ENCODE measurements at regions not wholly inside any gene's neighbourhood (a gene's known extent, or its start where the extent isn't known, plus 50 kb on each side); places are given as distances from the start of the nearest gene placed in this dataset.
A peak's percentile ranks its signal among the peaks of the same experiment; 100 is the strongest.
"Not testable (repeated sequence)": the region's sequence is repeated elsewhere in the genome, so short reads cannot be mapped to it uniquely, and the experiment has no call there.

- no peak for TF ChIP-seq Cebpa-rat (IDR thresholded peaks at IDR 0.05)
- no peak overlapping the region for H3K4me3 ChIP-seq
These were observed 128.2 kb upstream of the UXS1 start for GRCh38 chr2:106322281-106322680.

GRCh38 chr2:106320439-106320838 is 126.3 kb upstream of the UXS1 start:
- H3K27me3 ChIP-seq, H3K9me3 ChIP-seq, H4K20me1 ChIP-seq, H3K27ac ChIP-seq, H3K9ac ChIP-seq, H3K4me3 ChIP-seq, H3K4me1 ChIP-seq, H3K36me3 ChIP-seq, H3K4me2 ChIP-seq: not testable (repeated sequence)

More at GRCh38 chr2:106322281-106322680, 128.2 kb upstream of the UXS1 start:
- no peaks in the 10 kb centered on the region for H3K36me3 ChIP-seq
- H3K27me3 ChIP-seq: no peaks in the 10 kb centered on the region
- H3K9me3 ChIP-seq: peaks cover 8% of the 10 kb centered on the region
- no peaks in the 10 kb centered on the region for H4K20me1 ChIP-seq
- no peak overlapping the region for H3K27ac ChIP-seq
- no peak overlapping the region for H3K9ac ChIP-seq
- no peak overlapping the region for H3K4me2 ChIP-seq
- H3K4me1 ChIP-seq: no peaks in the 10 kb centered on the region

- no peak for TF ChIP-seq Cebpa-rat (IDR thresholded peaks at IDR 0.05)
- Histone ChIP-seq H3K4me2 (no peak overlapping the region), H3K4me1 (no peaks in the 10 kb centered on the region), H3K9ac (no peak overlapping the region), H4K20me1 (no peaks in the 10 kb centered on the region), H3K27me3 (no peaks in the 10 kb centered on the region), H3K36me3 (no peaks in the 10 kb centered on the region), H3K9me3 (peaks cover 8% of the 10 kb centered on the region), H3K4me3 (no peak overlapping the region), H3K27ac (no peak overlapping the region)
These were observed 122.8 kb upstream of the UXS1 start for GRCh38 chr2:106316915-106317314.

GRCh38 chr2:106314444-106314843 is 120.3 kb upstream of the UXS1 start:
- Histone ChIP-seq H4K20me1 (no peaks in the 10 kb centered on the region), H3K9ac (no peak overlapping the region), H3K27ac (no peak overlapping the region), H3K4me2 (no peak overlapping the region), H3K9me3 (peaks cover 11% of the 10 kb centered on the region), H3K4me3 (no peak overlapping the region), H3K4me1 (no peaks in the 10 kb centered on the region), H3K36me3 (no peaks in the 10 kb centered on the region), H3K27me3 (no peaks in the 10 kb centered on the region)
- no peak for TF ChIP-seq Cebpa-rat (IDR thresholded peaks at IDR 0.05)

- H3K36me3 ChIP-seq: no peaks in the 10 kb centered on the region
- no peak overlapping the region for H3K9ac ChIP-seq
- H3K9me3 ChIP-seq: peaks cover 11% of the 10 kb centered on the region
- no peaks in the 10 kb centered on the region for H4K20me1 ChIP-seq
- H3K27me3 ChIP-seq: no peaks in the 10 kb centered on the region
- no peak for TF ChIP-seq Cebpa-rat (IDR thresholded peaks at IDR 0.05)
- no peak overlapping the region for H3K27ac ChIP-seq
- H3K4me2 ChIP-seq: no peak overlapping the region
- H3K4me1 ChIP-seq: no peaks in the 10 kb centered on the region
- no peak overlapping the region for H3K4me3 ChIP-seq
These were observed 116.9 kb upstream of the UXS1 start for GRCh38 chr2:106311041-106311370.

GRCh38 chr2:106307860-106308259 is 113.8 kb upstream of the UXS1 start:
- H3K4me3 ChIP-seq: no peak overlapping the region
- no peaks in the 10 kb centered on the region for H3K4me1 ChIP-seq
- H3K9me3 ChIP-seq: peaks cover 15% of the 10 kb centered on the region
- H3K27me3 ChIP-seq: no peaks in the 10 kb centered on the region
- no peaks in the 10 kb centered on the region for H3K36me3 ChIP-seq
- H3K9ac ChIP-seq: no peak overlapping the region
- H3K27ac ChIP-seq: no peak overlapping the region
- TF ChIP-seq Cebpa-rat (IDR thresholded peaks at IDR 0.05): no peak
- no peaks in the 10 kb centered on the region for H4K20me1 ChIP-seq
- no peak overlapping the region for H3K4me2 ChIP-seq

GRCh38 chr2:106306387-106306786 is 112.3 kb upstream of the UXS1 start:
- no peak overlapping the region for H3K4me3 ChIP-seq
- no peak overlapping the region for H3K27ac ChIP-seq
- peaks cover 15% of the 10 kb centered on the region for H3K9me3 ChIP-seq
- H3K27me3 ChIP-seq: no peaks in the 10 kb centered on the region
- no peak overlapping the region for H3K9ac ChIP-seq
- H4K20me1 ChIP-seq: no peaks in the 10 kb centered on the region
- H3K36me3 ChIP-seq: no peaks in the 10 kb centered on the region
- TF ChIP-seq Cebpa-rat (IDR thresholded peaks at IDR 0.05): no peak
- no peak overlapping the region for H3K4me2 ChIP-seq
- H3K4me1 ChIP-seq: no peaks in the 10 kb centered on the region

GRCh38 chr2:106304612-106305184 is 110.6 kb upstream of the UXS1 start:
- H3K36me3 ChIP-seq: no peaks in the 10 kb centered on the region
- H3K4me3 ChIP-seq: no peak overlapping the region
- H3K4me1 ChIP-seq: no peaks in the 10 kb centered on the region
- H4K20me1 ChIP-seq: no peaks in the 10 kb centered on the region
- 0 out of 2 replicates have a peak, but pooled peaks cover 4% of the 10 kb centered on the region for H3K9me3 ChIP-seq
- no peaks in the 10 kb centered on the region for H3K27me3 ChIP-seq
- H3K4me2 ChIP-seq: no peak overlapping the region
- no peak overlapping the region for H3K27ac ChIP-seq
- no peak overlapping the region for H3K9ac ChIP-seq
- TF ChIP-seq Cebpa-rat (IDR thresholded peaks at IDR 0.05): no peak

GRCh38 chr2:106299696-106300095 is 105.6 kb upstream of the UXS1 start:
- Histone ChIP-seq H3K27me3 (no peaks in the 10 kb centered on the region), H3K4me1 (peaks cover 12% of the 10 kb centered on the region), H3K4me2 (no peak overlapping the region), H3K36me3 (no peaks in the 10 kb centered on the region), H4K20me1 (no peaks in the 10 kb centered on the region), H3K9me3 (0 out of 2 replicates have a peak, but pooled peaks cover 5% of the 10 kb centered on the region), H3K27ac (no peak overlapping the region), H3K9ac (no peak overlapping the region), H3K4me3 (no peak overlapping the region)
- no peak for TF ChIP-seq Cebpa-rat (IDR thresholded peaks at IDR 0.05)

- H3K27me3 ChIP-seq: no peaks in the 10 kb centered on the region
- H3K4me2 ChIP-seq: peak overlapping the region; percentile 34
- no peak overlapping the region for H3K4me3 ChIP-seq
- no peaks in the 10 kb centered on the region for H4K20me1 ChIP-seq
- 0 out of 2 replicates have a peak, but pooled peaks cover 3% of the 10 kb centered on the region for H3K9me3 ChIP-seq
- no peak overlapping the region for H3K9ac ChIP-seq
- H3K4me1 ChIP-seq: peaks cover 12% of the 10 kb centered on the region
- TF ChIP-seq Cebpa-rat (IDR thresholded peaks at IDR 0.05): no peak
- no peaks in the 10 kb centered on the region for H3K36me3 ChIP-seq
- no peak overlapping the region for H3K27ac ChIP-seq
These were observed 102.2 kb upstream of the UXS1 start for GRCh38 chr2:106296182-106296815.
